ENCODE measurements at regions not wholly inside any gene's neighbourhood (a gene's known extent, or its start where the extent isn't known, plus 50 kb on each side); places are given as distances from the start of the nearest gene placed in this dataset.
"Not testable (repeated sequence)": the region's sequence is repeated elsewhere in the genome, so short reads cannot be mapped to it uniquely, and the experiment has no call there.

DNA sequence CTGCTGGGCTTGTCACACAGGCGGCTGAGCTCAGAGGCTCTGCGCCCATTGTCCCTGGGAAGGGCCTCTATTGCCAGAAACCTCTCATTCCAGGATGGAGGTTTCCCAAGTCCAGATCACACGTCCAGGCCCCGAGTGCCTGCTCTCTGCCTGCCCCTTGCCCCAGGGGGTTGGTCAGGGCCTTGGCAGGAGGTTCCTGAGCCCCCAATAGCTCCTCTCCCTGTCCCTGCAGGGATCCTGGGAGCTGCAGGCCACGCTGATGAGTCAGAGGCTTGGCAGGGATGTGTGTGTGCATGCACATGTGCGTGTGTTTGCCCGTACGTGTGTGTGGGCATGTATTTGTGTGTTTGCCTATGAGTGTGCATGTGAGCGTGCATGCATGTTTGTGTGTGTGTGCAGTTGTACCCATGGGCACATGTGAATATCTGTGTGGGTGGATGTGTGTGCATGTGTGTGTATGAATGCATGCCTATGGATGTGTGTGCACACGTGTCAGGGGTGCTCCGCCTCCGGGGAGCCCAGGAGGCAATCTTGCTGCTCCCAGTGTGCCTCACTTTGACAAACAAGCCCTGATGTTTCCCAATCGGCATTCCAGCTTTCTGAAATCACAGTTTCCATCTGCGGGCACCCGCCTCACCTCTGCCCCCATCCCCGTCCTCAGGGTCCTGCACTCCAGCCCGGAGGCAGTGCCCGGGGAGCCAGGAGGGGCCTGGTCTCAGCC lies 98.4 kb upstream of the GSE1 start:
- no peaks in the 10 kb centered on the region for H3K9me3 ChIP-seq (ENCODE audit: control insufficient read depth, insufficient read depth, low read length)
- no peaks in the 10 kb centered on the region for H3K36me3 ChIP-seq (ENCODE audit: control insufficient read depth, insufficient read depth, low read length)
- no peak overlapping the region for H3K4me3 ChIP-seq (ENCODE audit: low read depth, low read length)
- H3K9ac ChIP-seq (ENCODE audit: low read depth, low read length), result no peak overlapping the region
- H3K4me1 ChIP-seq (ENCODE audit: control insufficient read depth, insufficient read depth, low read length), result no peaks in the 10 kb centered on the region
- H3K27me3 ChIP-seq (ENCODE audit: control insufficient read depth, insufficient read depth, low read length), result no peaks in the 10 kb centered on the region

DNA sequence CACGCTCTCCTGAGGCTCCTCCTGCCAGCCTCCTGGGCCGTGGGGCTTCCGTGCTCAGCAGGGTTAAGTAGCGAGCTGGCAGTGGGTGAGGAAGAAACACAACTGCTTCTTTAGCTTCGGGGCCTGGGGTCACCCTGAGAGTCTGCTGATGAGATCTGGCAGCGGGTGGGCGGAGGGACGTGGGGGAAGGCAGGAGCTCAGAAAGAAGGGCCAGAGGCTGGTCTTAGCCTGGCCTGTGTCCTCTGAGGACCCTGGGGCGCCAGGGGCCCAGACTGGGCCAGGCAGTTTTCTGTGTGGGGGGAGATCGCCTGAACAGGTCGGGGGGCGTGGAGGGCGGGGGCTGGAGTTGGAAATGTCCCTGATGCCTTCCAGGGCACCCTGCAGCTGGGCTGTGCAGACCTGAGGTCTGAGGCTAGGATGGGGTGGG lies 97.8 kb upstream of the GSE1 start:
- H3K4me1 ChIP-seq (ENCODE audit: control insufficient read depth, insufficient read depth, low read length), result no peaks in the 10 kb centered on the region

GRCh38 chr16:85515830-85516397 lies 97.2 kb upstream of the GSE1 start:
- H3K4me1 ChIP-seq (ENCODE audit: control insufficient read depth, insufficient read depth, low read length), result no peaks in the 10 kb centered on the region
- H3K4me3 ChIP-seq (ENCODE audit: low read depth, low read length), result no peak overlapping the region
- H3K27me3 ChIP-seq (ENCODE audit: control insufficient read depth, insufficient read depth, low read length), result no peaks in the 10 kb centered on the region
- H3K9me3 ChIP-seq (ENCODE audit: control insufficient read depth, insufficient read depth, low read length), result no peaks in the 10 kb centered on the region
- H3K36me3 ChIP-seq (ENCODE audit: control insufficient read depth, insufficient read depth, low read length), result no peaks in the 10 kb centered on the region
- no peak overlapping the region for H3K9ac ChIP-seq (ENCODE audit: low read depth, low read length)

More for the DNA sequence above, 97.8 kb upstream of the GSE1 start:
- H3K27me3 ChIP-seq (ENCODE audit: control insufficient read depth, insufficient read depth, low read length), result no peaks in the 10 kb centered on the region
- H3K4me3 ChIP-seq (ENCODE audit: low read depth, low read length), result no peak overlapping the region
- H3K36me3 ChIP-seq (ENCODE audit: control insufficient read depth, insufficient read depth, low read length), result no peaks in the 10 kb centered on the region
- no peak overlapping the region for H3K9ac ChIP-seq (ENCODE audit: low read depth, low read length)
- no peaks in the 10 kb centered on the region for H3K9me3 ChIP-seq (ENCODE audit: control insufficient read depth, insufficient read depth, low read length)

GRCh38 chr16:85517154-85517553 lies 96.0 kb upstream of the GSE1 start:
- Histone ChIP-seq H3K9ac (ENCODE audit: low read depth, low read length) (no peak overlapping the region), H3K4me3 (ENCODE audit: low read depth, low read length) (no peak overlapping the region), H3K4me1 (ENCODE audit: control insufficient read depth, insufficient read depth, low read length) (no peaks in the 10 kb centered on the region), H3K36me3 (ENCODE audit: control insufficient read depth, insufficient read depth, low read length) (no peaks in the 10 kb centered on the region), H3K9me3 (ENCODE audit: control insufficient read depth, insufficient read depth, low read length) (no peaks in the 10 kb centered on the region), H3K27me3 (ENCODE audit: control insufficient read depth, insufficient read depth, low read length) (no peaks in the 10 kb centered on the region)

DNA sequence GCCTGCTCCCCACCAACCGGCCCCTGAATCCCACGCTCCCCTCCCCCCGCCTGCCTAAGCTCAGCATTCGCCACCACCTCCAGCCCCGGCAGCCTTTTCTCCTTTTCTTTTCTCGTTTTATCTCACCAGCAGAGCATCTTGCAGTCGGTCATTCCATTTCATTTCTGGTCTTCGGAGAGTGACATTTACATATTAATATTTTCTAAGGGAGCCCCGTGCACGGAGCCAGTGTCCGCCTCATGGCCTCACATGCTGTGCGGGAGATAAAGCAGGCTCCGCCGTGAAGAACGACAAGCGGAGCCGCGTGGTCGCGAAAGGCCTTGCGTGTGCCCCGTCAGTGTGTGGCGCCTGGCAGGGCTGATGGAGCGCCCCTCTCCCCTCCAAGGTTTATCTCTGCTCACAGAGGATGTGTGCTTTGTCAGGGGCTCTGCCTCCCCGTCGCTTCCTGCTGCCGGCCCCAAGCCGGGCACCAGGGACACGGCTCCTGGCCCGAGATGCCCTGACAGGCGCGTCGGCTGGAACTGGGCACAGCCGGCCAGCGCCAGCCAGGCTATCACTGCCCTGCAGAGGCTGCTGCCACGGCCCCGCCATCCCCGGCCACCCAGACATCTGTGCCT lies 95.5 kb upstream of the GSE1 start:
- Histone ChIP-seq H3K4me3 (ENCODE audit: low read depth, low read length) (no peak overlapping the region), H3K9ac (ENCODE audit: low read depth, low read length) (no peak overlapping the region), H3K4me1 (ENCODE audit: control insufficient read depth, insufficient read depth, low read length) (no peaks in the 10 kb centered on the region), H3K36me3 (ENCODE audit: control insufficient read depth, insufficient read depth, low read length) (no peaks in the 10 kb centered on the region), H3K27me3 (ENCODE audit: control insufficient read depth, insufficient read depth, low read length) (no peaks in the 10 kb centered on the region), H3K9me3 (ENCODE audit: control insufficient read depth, insufficient read depth, low read length) (no peaks in the 10 kb centered on the region)

GRCh38 chr16:85518398-85519049 lies 94.6 kb upstream of the GSE1 start:
- no peak overlapping the region for H3K9ac ChIP-seq (ENCODE audit: low read depth, low read length)
- no peaks in the 10 kb centered on the region for H3K9me3 ChIP-seq (ENCODE audit: control insufficient read depth, insufficient read depth, low read length)
- no peaks in the 10 kb centered on the region for H3K27me3 ChIP-seq (ENCODE audit: control insufficient read depth, insufficient read depth, low read length)
- H3K4me3 ChIP-seq (ENCODE audit: low read depth, low read length), result no peak overlapping the region
- H3K36me3 ChIP-seq (ENCODE audit: control insufficient read depth, insufficient read depth, low read length), result no peaks in the 10 kb centered on the region
- peaks cover 1% of the 10 kb centered on the region for H3K4me1 ChIP-seq (ENCODE audit: control insufficient read depth, insufficient read depth, low read length)

GRCh38 chr16:85519050-85519440 lies 94.1 kb upstream of the GSE1 start:
- H3K27me3 ChIP-seq (ENCODE audit: control insufficient read depth, insufficient read depth, low read length); H3K4me1 ChIP-seq (ENCODE audit: control insufficient read depth, insufficient read depth, low read length): not testable (repeated sequence)

GRCh38 chr16:85519540-85520231 lies 93.4 kb upstream of the GSE1 start:
- Histone ChIP-seq H3K36me3 (ENCODE audit: control insufficient read depth, insufficient read depth, low read length) (no peaks in the 10 kb centered on the region), H3K4me3 (ENCODE audit: low read depth, low read length) (no peak overlapping the region), H3K4me1 (ENCODE audit: control insufficient read depth, insufficient read depth, low read length) (peaks cover 2% of the 10 kb centered on the region), H3K9me3 (ENCODE audit: control insufficient read depth, insufficient read depth, low read length) (no peaks in the 10 kb centered on the region), H3K27me3 (ENCODE audit: control insufficient read depth, insufficient read depth, low read length) (no peaks in the 10 kb centered on the region), H3K9ac (ENCODE audit: low read depth, low read length) (no peak overlapping the region)

More at GRCh38 chr16:85519050-85519440, 94.1 kb upstream of the GSE1 start:
- not testable (repeated sequence) for H3K9ac ChIP-seq (ENCODE audit: low read depth, low read length); H3K9me3 ChIP-seq (ENCODE audit: control insufficient read depth, insufficient read depth, low read length); H3K4me3 ChIP-seq (ENCODE audit: low read depth, low read length); H3K36me3 ChIP-seq (ENCODE audit: control insufficient read depth, insufficient read depth, low read length)

DNA sequence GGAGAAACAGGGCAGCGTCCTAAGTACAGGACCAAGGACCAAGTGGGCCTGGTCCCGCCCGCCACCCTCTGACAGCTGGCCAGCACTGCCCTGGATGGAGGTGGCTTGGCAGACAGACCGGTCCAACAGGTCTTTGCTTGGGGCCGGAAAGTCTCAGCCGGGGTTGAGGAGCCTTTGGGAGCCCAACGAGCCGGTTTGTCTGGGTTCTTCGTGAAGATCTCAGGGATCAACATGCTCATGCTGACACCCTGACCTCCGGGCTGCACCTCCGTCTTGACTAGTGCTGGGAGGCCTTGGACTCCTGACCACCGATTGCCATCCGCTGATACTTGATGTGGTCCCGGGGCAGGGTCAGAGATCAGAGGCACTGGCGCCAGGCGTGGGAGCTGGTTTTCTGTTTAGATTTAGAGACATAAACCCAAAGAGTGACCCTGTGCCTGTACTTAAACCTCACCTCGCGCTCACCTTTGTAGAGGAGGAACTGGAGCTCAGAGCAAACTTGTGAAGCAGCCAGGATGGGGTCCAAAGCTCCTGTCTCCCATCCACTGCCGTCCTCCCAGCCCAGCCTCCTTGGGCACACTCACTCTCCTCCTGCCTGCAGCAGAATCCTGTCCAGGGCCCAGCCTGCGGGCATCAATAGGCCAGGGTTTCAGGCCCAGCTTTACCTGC lies 92.1 kb upstream of the GSE1 start:
- H3K9me3 ChIP-seq (ENCODE audit: control insufficient read depth, insufficient read depth, low read length), result no peaks in the 10 kb centered on the region
- H3K4me3 ChIP-seq (ENCODE audit: low read depth, low read length), result no peak overlapping the region
- H3K36me3 ChIP-seq (ENCODE audit: control insufficient read depth, insufficient read depth, low read length), result no peaks in the 10 kb centered on the region
- H3K4me1 ChIP-seq (ENCODE audit: control insufficient read depth, insufficient read depth, low read length), result peaks cover 2% of the 10 kb centered on the region
- no peaks in the 10 kb centered on the region for H3K27me3 ChIP-seq (ENCODE audit: control insufficient read depth, insufficient read depth, low read length)
- H3K9ac ChIP-seq (ENCODE audit: low read depth, low read length), result no peak overlapping the region

- H3K27me3 ChIP-seq (ENCODE audit: control insufficient read depth, insufficient read depth, low read length), result no peaks in the 10 kb centered on the region
- H3K9ac ChIP-seq (ENCODE audit: low read depth, low read length), result no peak overlapping the region
- no peaks in the 10 kb centered on the region for H3K36me3 ChIP-seq (ENCODE audit: control insufficient read depth, insufficient read depth, low read length)
- H3K4me1 ChIP-seq (ENCODE audit: control insufficient read depth, insufficient read depth, low read length), result peaks cover 2% of the 10 kb centered on the region
- H3K9me3 ChIP-seq (ENCODE audit: control insufficient read depth, insufficient read depth, low read length), result no peaks in the 10 kb centered on the region
- no peak overlapping the region for H3K4me3 ChIP-seq (ENCODE audit: low read depth, low read length)
Measured at GRCh38 chr16:85521552-85522307, 91.4 kb upstream of the GSE1 start.

All from iPS-15b (cell line).